ENCODE measurements at regions not wholly inside any gene's neighbourhood (a gene's known extent, or its start where the extent isn't known, plus 50 kb on each side); places are given as distances from the start of the nearest gene placed in this dataset.

DNA sequence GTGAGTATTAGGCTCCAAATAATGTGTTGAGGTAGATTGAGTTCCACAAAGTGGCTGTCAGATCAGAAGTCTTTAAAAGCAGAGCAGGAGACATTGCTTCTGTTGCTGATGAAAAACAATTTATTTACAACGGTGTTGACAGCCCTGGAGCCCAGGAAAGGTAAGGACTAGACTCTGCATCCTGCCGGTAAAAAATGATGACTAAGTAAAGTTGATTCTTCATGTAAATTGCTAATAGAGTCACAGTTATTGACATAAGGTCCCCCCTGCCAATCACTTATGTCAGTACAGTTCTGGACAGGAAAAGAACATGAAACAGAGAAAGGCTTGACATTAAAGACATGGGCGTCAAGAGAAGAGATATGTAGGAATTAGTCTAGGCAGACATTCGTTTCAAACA, 552.5 kb downstream of the HTR1A start:
- TF ChIP-seq, protein P1, sequence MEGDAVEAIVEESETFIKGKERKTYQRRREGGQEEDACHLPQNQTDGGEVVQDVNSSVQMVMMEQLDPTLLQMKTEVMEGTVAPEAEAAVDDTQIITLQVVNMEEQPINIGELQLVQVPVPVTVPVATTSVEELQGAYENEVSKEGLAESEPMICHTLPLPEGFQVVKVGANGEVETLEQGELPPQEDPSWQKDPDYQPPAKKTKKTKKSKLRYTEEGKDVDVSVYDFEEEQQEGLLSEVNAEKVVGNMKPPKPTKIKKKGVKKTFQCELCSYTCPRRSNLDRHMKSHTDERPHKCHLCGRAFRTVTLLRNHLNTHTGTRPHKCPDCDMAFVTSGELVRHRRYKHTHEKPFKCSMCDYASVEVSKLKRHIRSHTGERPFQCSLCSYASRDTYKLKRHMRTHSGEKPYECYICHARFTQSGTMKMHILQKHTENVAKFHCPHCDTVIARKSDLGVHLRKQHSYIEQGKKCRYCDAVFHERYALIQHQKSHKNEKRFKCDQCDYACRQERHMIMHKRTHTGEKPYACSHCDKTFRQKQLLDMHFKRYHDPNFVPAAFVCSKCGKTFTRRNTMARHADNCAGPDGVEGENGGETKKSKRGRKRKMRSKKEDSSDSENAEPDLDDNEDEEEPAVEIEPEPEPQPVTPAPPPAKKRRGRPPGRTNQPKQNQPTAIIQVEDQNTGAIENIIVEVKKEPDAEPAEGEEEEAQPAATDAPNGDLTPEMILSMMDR (conservative IDR thresholded peaks at IDR 0.05; ENCODE audit: low read length) = no peak
- no peak for TF ChIP-seq EZH2phosphoT487 (IDR thresholded peaks at IDR 0.05; ENCODE audit: borderline replicate concordance, low read depth, low read length)
